Hematopoietic multipotent progenitor cell (in vitro differentiated cells): ENCODE measurements at regions not wholly inside any gene's neighbourhood (a gene's known extent, or its start where the extent isn't known, plus 50 kb on each side); places are given as distances from the start of the nearest gene placed in this dataset.

Experiments used
- DNase-seq, 3 donors: peaks; one replicate each; pipeline ENCODE4 v3.0.0-alpha.2; 2011 to 2015; ENCODE audit warnings: low read depth in 2 of 3, low spot score in 2 of 3

GRCh38 chr2:212945526-212945925 is 205.9 kb downstream of the IKZF2 start:
- no peak for DNase-seq

GRCh38 chr2:212943351-212943750 is 208.1 kb downstream of the IKZF2 start:
- DNase-seq: no peak

- no peak for DNase-seq
These were observed 210.1 kb downstream of the IKZF2 start for GRCh38 chr2:212941361-212941760.

- no peak for DNase-seq
These were observed 210.6 kb downstream of the IKZF2 start for GRCh38 chr2:212940816-212941215.

- no peak for DNase-seq
These were observed 211.5 kb downstream of the IKZF2 start for GRCh38 chr2:212939777-212940531.

GRCh38 chr2:212938144-212938793 is 213.1 kb downstream of the IKZF2 start:
- no peak for DNase-seq

GRCh38 chr2:212936572-212936971 is 214.8 kb downstream of the IKZF2 start:
- no peak for DNase-seq

GRCh38 chr2:212935752-212936151 is 215.7 kb downstream of the IKZF2 start:
- no peak for DNase-seq

- DNase-seq: no peak
These were observed 220.1 kb downstream of the IKZF2 start for GRCh38 chr2:212931271-212931670.

GRCh38 chr2:212930556-212931260 is 220.7 kb downstream of the IKZF2 start:
- DNase-seq: no peak

GRCh38 chr2:212929971-212930370 is 221.4 kb downstream of the IKZF2 start:
- DNase-seq: no peak

- no peak for DNase-seq
These were observed 222.3 kb downstream of the IKZF2 start for GRCh38 chr2:212929116-212929515.

- DNase-seq: no peak
These were observed 222.7 kb downstream of the IKZF2 start for GRCh38 chr2:212928681-212929080.

- no peak for DNase-seq
These were observed 224.5 kb downstream of the IKZF2 start for GRCh38 chr2:212926940-212927339.

- no peak for DNase-seq
These were observed 228.0 kb downstream of the IKZF2 start for GRCh38 chr2:212923393-212923792.

GRCh38 chr2:212922701-212923100 is 228.7 kb downstream of the IKZF2 start:
- DNase-seq: no peak

GRCh38 chr2:212921711-212922110 is 229.7 kb downstream of the IKZF2 start:
- no peak for DNase-seq

- DNase-seq: no peak
These were observed 230.4 kb downstream of the IKZF2 start for GRCh38 chr2:212921061-212921460.

- DNase-seq: no peak
These were observed 232.2 kb downstream of the IKZF2 start for GRCh38 chr2:212919238-212919637.

GRCh38 chr2:212918336-212918735 is 233.1 kb downstream of the IKZF2 start:
- no peak for DNase-seq

GRCh38 chr2:212915121-212915782 is 236.2 kb downstream of the IKZF2 start:
- DNase-seq: no peak
